Thoracic aorta (tissue), 2 donors: ENCODE measurements at regions not wholly inside any gene's neighbourhood (a gene's known extent, or its start where the extent isn't known, plus 50 kb on each side); places are given as distances from the start of the nearest gene placed in this dataset.
A peak's percentile ranks its signal among the peaks of the same experiment; 100 is the strongest.

Experiments
- ATAC-seq: fragments of 150-250 bp; one replicate; pipeline ENCODE4 v1.8.0; 2017; ENCODE audit warnings: low read depth; ENCODE audit not compliant: insufficient number of reproducible peaks, low FRiP score
- DNase-seq: peaks from one replicate; pipeline ENCODE4 v3.0.0-alpha.2; 2020; ENCODE audit warnings: low spot score
- H3K27ac ChIP-seq, 2 donors: fragments of 200-600 bp; sonication (generic); 1 replicate in 1 of 2; 2 replicates in 1 of 2; pipeline ENCODE4 v1.5.1; 2016; ENCODE audit warnings: mild to moderate bottlenecking in 2 of 2, moderate library complexity in 2 of 2
- H3K27me3 ChIP-seq: fragments of 200-600 bp; sonication (generic); replicated peaks from 2 replicates; pipeline ENCODE4 v1.6.0; 2016; ENCODE audit warnings: mild to moderate bottlenecking; ENCODE audit not compliant: insufficient read depth
- H3K36me3 ChIP-seq: fragments of 200-600 bp; sonication (generic); one replicate; pipeline ENCODE4 v1.5.1; 2016
- H3K4me1 ChIP-seq, 2 donors: fragments of 200-600 bp; sonication (generic); 1 replicate in 1 of 2; 2 replicates in 1 of 2; pipeline versions ENCODE4 v1.5.1 to v1.6.0; 2016; ENCODE audit warnings: low read depth in 2 of 2, mild to moderate bottlenecking in 1 of 2; ENCODE audit not compliant: control insufficient read depth in 1 of 2
- H3K4me3 ChIP-seq: fragments of 200-600 bp; sonication (generic); 2 replicates; pipeline ENCODE4 v1.5.1; 2016; ENCODE audit warnings: mild to moderate bottlenecking
- H3K9me3 ChIP-seq: fragments of 200-600 bp; sonication (generic); 2 replicates; pipeline ENCODE4 v1.5.1; 2016
- CTCF ChIP-seq: fragments of 200-600 bp; sonication (generic); IDR thresholded peaks from one replicate; pipeline ENCODE4 v1.5.1; 2019; ENCODE audit warnings: antibody characterized with exemption

GRCh38 chr7:41792120-41792519, 89.2 kb upstream of the INHBA start:
- Histone ChIP-seq H3K4me3 (no peak overlapping the region), H3K36me3 (no peaks in the 10 kb centered on the region), H3K27ac (no peak overlapping the region), H3K27me3 (no peaks in the 10 kb centered on the region), H3K4me1 (peaks cover 6 to 31% of the 10 kb centered on the region in 2 donors), H3K9me3 (no peaks in the 10 kb centered on the region)
- DNase-seq (no peak), ATAC-seq (no peak)
- no peak for TF ChIP-seq CTCF

GRCh38 chr7:41788556-41788955, 85.7 kb upstream of the INHBA start:
- Histone ChIP-seq H3K27me3 (no peaks in the 10 kb centered on the region), H3K36me3 (no peaks in the 10 kb centered on the region), H3K27ac (no peak overlapping the region), H3K4me3 (no peak overlapping the region), H3K4me1 (peaks cover 6 to 21% of the 10 kb centered on the region in 2 donors), H3K9me3 (no peaks in the 10 kb centered on the region)
- no peak for TF ChIP-seq CTCF
- DNase-seq: no peak
- no peak for ATAC-seq

GRCh38 chr7:41787651-41788350, 84.9 kb upstream of the INHBA start:
- ATAC-seq: no peak
- Histone ChIP-seq H3K4me3 (no peak overlapping the region), H3K4me1 (peaks cover 6 to 21% of the 10 kb centered on the region in 2 donors), H3K36me3 (no peaks in the 10 kb centered on the region), H3K27me3 (no peaks in the 10 kb centered on the region), H3K9me3 (no peaks in the 10 kb centered on the region), H3K27ac (peak overlapping the region in 1 of 2 donors; percentile 25)
- TF ChIP-seq CTCF: no peak
- no peak for DNase-seq

GRCh38 chr7:41786944-41787343, 84.1 kb upstream of the INHBA start:
- peaks cover 6 to 21% of the 10 kb centered on the region in 2 donors for H3K4me1 ChIP-seq
- no peak for TF ChIP-seq CTCF
- peak overlapping the region in 1 of 2 donors; percentile 25 for H3K27ac ChIP-seq
- DNase-seq (no peak), ATAC-seq (peak; percentile 19)
- no peak overlapping the region for H3K4me3 ChIP-seq
- H3K9me3 ChIP-seq: no peaks in the 10 kb centered on the region
- H3K27me3 ChIP-seq: no peaks in the 10 kb centered on the region
- H3K36me3 ChIP-seq: no peaks in the 10 kb centered on the region

GRCh38 chr7:41786404-41786803, 83.5 kb upstream of the INHBA start:
- no peak overlapping the region for H3K4me3 ChIP-seq
- no peak overlapping the region for H3K27ac ChIP-seq
- no peaks in the 10 kb centered on the region for H3K9me3 ChIP-seq
- no peaks in the 10 kb centered on the region for H3K36me3 ChIP-seq
- no peak for TF ChIP-seq CTCF
- no peaks in the 10 kb centered on the region for H3K27me3 ChIP-seq
- DNase-seq (no peak), ATAC-seq (no peak)
- H3K4me1 ChIP-seq: peaks cover 6 to 21% of the 10 kb centered on the region in 2 donors
